A673 (cell line): ENCODE measurements at regions not wholly inside any gene's neighbourhood (a gene's known extent, or its start where the extent isn't known, plus 50 kb on each side); places are given as distances from the start of the nearest gene placed in this dataset.

Experiments used
- BruUV-seq: library from RNA; stranded (reverse); fragments of 400-500 nt; replicated peaks from 2 replicates; lab custom pipeline; 2021; lab: Mats Ljungman, UMichigan
- CTCF ChIA-PET: fragments of 300-600 bp; sonication (Branson Sonifier 250); formaldehyde crosslinking; loops from one replicate; lab custom pipeline; 2022; ENCODE audit warnings: antibody characterized with exemption; lab: Charles Lee
- POLR2A ChIA-PET: fragments of 300-600 bp; sonication (Branson Sonifier 250); formaldehyde crosslinking; loops from one replicate; lab custom pipeline; 2022; ENCODE audit warnings: antibody characterized with exemption; ENCODE audit not compliant: low non-redundant PET; lab: Charles Lee
- DNase-seq: peaks from one replicate; pipeline ENCODE4 v3.0.0-alpha.2; 2015; ENCODE audit warnings: low spot score
- H3K27ac ChIP-seq: fragments of 200-600 bp; sonication (generic); 2 replicates; pipeline ENCODE4 v1.5.1; 2016; ENCODE audit warnings: mixed run types, low read depth, mild to moderate bottlenecking, mixed read lengths, antibody characterized with exemption, low read length; ENCODE audit not compliant: poor library complexity, severe bottlenecking
- H3K27me3 ChIP-seq: fragments of 200-600 bp; sonication (generic); replicated peaks from 2 replicates; pipeline ENCODE4 v1.6.1; 2017; ENCODE audit warnings: mixed run types, low read depth, mild to moderate bottlenecking, mixed read lengths, antibody characterized with exemption, low read length; ENCODE audit not compliant: insufficient read depth, poor library complexity
- H3K36me3 ChIP-seq: fragments of 200-600 bp; sonication (generic); 2 replicates; pipeline ENCODE4 v1.6.1; 2016; ENCODE audit warnings: mixed run types, mild to moderate bottlenecking, mixed read lengths, antibody characterized with exemption, low read length; ENCODE audit not compliant: insufficient read depth, poor library complexity, severe bottlenecking
- H3K4me1 ChIP-seq: fragments of 200-600 bp; sonication (generic); 2 replicates; pipeline ENCODE4 v1.6.1; 2017; ENCODE audit warnings: mixed run types, mild to moderate bottlenecking, mixed read lengths, antibody characterized with exemption, low read length; ENCODE audit not compliant: insufficient read depth, poor library complexity, severe bottlenecking
- H3K4me3 ChIP-seq: fragments of 200-600 bp; sonication (generic); 2 replicates; pipeline ENCODE4 v1.5.1; 2016; ENCODE audit warnings: low read depth, mixed run types, mild to moderate bottlenecking, mixed read lengths, low read length; ENCODE audit not compliant: poor library complexity, severe bottlenecking
- H3K9me3 ChIP-seq: fragments of 200-600 bp; sonication (generic); 2 replicates; pipeline ENCODE4 v1.6.1; 2016; ENCODE audit warnings: mixed run types, low read depth, mild to moderate bottlenecking, mixed read lengths, antibody characterized with exemption, low read length; ENCODE audit not compliant: poor library complexity, severe bottlenecking
- CTCF ChIP-seq: fragments of 300-800, 200-600 bp; sonication (generic); conservative IDR thresholded peaks from 2 replicates; pipeline ENCODE4 v1.5.1; 2017; ENCODE audit warnings: low read depth, mild to moderate bottlenecking, antibody characterized with exemption, low read length, moderate library complexity, mixed read lengths
- EZH2 ChIP-seq: fragments of 200-600 bp; sonication (generic); IDR thresholded peaks from 2 replicates; pipeline ENCODE4 v1.6.1; 2017; ENCODE audit warnings: borderline replicate concordance, low read depth, mild to moderate bottlenecking, mixed read lengths, antibody characterized with exemption, low read length; ENCODE audit not compliant: poor library complexity, severe bottlenecking
- intact Hi-C: fragments of 100-400 bp; cut with micrococcal nuclease; formaldehyde crosslinking; loops from one replicate; pipeline ENCODE4 v1.10.0; 2022; ENCODE audit not compliant: unreplicated experiment

- Histone ChIP-seq H3K4me1 (no peaks in the 10 kb centered on the region), H3K27ac (no peak overlapping the region), H3K4me3 (no peak overlapping the region), H3K27me3 (no peaks in the 10 kb centered on the region), H3K36me3 (no peaks in the 10 kb centered on the region), H3K9me3 (no peaks in the 10 kb centered on the region)
- BruUV-seq: no TSS peak
- ChIA-PET POLR2A (no interaction called here), CTCF (no interaction called here)
- intact Hi-C loops: loop anchor here (10.0 kb wide), 2 partner anchors 261 to 341 kb away; no protein-coding TSS in a partner anchor
- no peak for TF ChIP-seq EZH2
- no peak for TF ChIP-seq CTCF
- DNase-seq: no peak
Measured at GRCh38 chr3:43854283-43854682, 163.5 kb downstream of the ABHD5 start.

GRCh38 chr3:43854916-43855315 lies 164.2 kb downstream of the ABHD5 start:
- Histone ChIP-seq H3K9me3 (no peaks in the 10 kb centered on the region), H3K4me3 (no peak overlapping the region), H3K27me3 (no peaks in the 10 kb centered on the region), H3K36me3 (no peaks in the 10 kb centered on the region), H3K27ac (no peak overlapping the region), H3K4me1 (no peaks in the 10 kb centered on the region)
- DNase-seq: no peak
- TF ChIP-seq EZH2 (no peak), CTCF (no peak)
- intact Hi-C loops: loop anchor here (10.0 kb wide), 2 partner anchors 260 to 340 kb away; no protein-coding TSS in a partner anchor
- ChIA-PET POLR2A (no interaction called here), CTCF (interaction anchor here (0.6 to 1.9 kb wide), 3 partner anchors 15 to 629 kb away, joined by 4 to 6 read pairs (median 4); no protein-coding TSS in a partner anchor)
- no TSS peak for BruUV-seq

- no TSS peak for BruUV-seq
- TF ChIP-seq CTCF (peak; percentile 63), EZH2 (no peak)
- intact Hi-C loops: loop anchor here (10.0 kb wide), 2 partner anchors 259 to 339 kb away; no protein-coding TSS in a partner anchor
- no peaks in the 10 kb centered on the region for H3K36me3 ChIP-seq
- H3K9me3 ChIP-seq: no peaks in the 10 kb centered on the region
- no peak overlapping the region for H3K27ac ChIP-seq
- no peaks in the 10 kb centered on the region for H3K27me3 ChIP-seq
- POLR2A ChIA-PET: no interaction called here
- H3K4me1 ChIP-seq: no peaks in the 10 kb centered on the region
- CTCF ChIA-PET: interaction anchor here (0.6 to 1.9 kb wide), 4 partner anchors 14 to 630 kb away, joined by 4 to 7 read pairs (median 5); no protein-coding TSS in a partner anchor
- no peak overlapping the region for H3K4me3 ChIP-seq
- DNase-seq: peak; percentile 72
Measured at GRCh38 chr3:43855674-43856299, 165.0 kb downstream of the ABHD5 start.
